ENCODE measurements at regions not wholly inside any gene's neighbourhood (a gene's known extent, or its start where the extent isn't known, plus 50 kb on each side); places are given as distances from the start of the nearest gene placed in this dataset.

- no peak for TF ChIP-seq CTCF (IDR thresholded peaks at IDR 0.05; ENCODE audit: poor library complexity, severe bottlenecking)
- no peak for TF ChIP-seq REST (IDR thresholded peaks at IDR 0.05; ENCODE audit: borderline replicate concordance)
Measured at GRCh38 chrX:137424679-137425078, 141.2 kb upstream of the ZIC3 start.

Data from neural cell (in vitro differentiated cells).